PC-9 (cell line): ENCODE measurements at regions not wholly inside any gene's neighbourhood (a gene's known extent, or its start where the extent isn't known, plus 50 kb on each side); places are given as distances from the start of the nearest gene placed in this dataset.

Source experiments
- CTCF ChIP-seq: fragments of 200-600 bp; sonication (generic); conservative IDR thresholded peaks from 2 replicates; pipeline ENCODE4 v1.6.1; 2017; ENCODE audit warnings: mixed run types, antibody characterized with exemption, mild to moderate bottlenecking, moderate library complexity
- EZH2 ChIP-seq: fragments of 200-600 bp; sonication (generic); IDR thresholded peaks from 2 replicates; pipeline ENCODE4 v1.8.0; 2017; ENCODE audit warnings: antibody characterized with exemption, low read depth

- TF ChIP-seq EZH2 (no peak), CTCF (no peak)
Observed at GRCh38 chr3:68288085-68288484, 633.7 kb upstream of the SUCLG2 start.
